GDM1 (cell line): ENCODE measurements at regions not wholly inside any gene's neighbourhood (a gene's known extent, or its start where the extent isn't known, plus 50 kb on each side); places are given as distances from the start of the nearest gene placed in this dataset.
"Not testable (repeated sequence)": the region's sequence is repeated elsewhere in the genome, so short reads cannot be mapped to it uniquely, and the experiment has no call there.

Source experiments
- DNase-seq: peaks from one replicate; lab custom pipeline; 2025; lab: John Stamatoyannopoulos, UW

DNA sequence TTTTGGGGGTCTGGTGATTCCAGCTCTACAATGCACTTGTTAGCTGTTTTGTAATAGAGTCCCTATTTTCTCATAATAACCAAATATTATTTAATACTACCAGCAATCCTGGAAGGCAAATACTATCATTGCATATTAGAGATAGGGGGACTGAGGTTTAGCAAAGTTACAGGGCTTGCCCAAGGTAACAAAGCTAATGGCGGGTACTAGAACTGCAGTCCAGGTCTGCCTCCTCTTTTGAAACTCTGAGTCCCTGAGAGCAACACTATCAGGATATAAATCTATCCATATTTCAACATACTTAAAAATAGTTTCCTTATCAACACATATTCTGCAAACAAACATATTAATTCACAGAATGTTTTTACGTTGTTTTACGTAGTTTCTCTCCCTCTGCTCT lies 235.5 kb upstream of the ACVR2A start:
- no peak for DNase-seq

DNA sequence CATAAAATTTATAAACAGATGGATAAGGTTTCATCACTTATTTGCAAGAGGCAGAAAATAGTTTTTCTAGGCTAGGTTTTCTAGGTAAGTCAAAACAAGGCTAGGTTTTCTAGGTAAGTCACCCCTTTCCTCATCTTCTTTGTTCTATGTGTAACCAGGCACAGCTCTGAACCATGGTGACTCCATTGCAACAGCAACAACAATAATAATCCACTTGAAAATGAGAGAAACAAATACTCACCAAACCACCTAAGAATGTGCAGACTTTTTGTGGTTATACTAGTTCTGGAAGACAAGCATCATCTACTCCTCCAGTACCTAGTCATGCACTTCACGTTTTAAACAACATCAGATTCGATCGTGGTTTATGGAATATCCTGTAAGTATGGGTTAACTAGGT lies 237.4 kb upstream of the ACVR2A start:
- no peak for DNase-seq

DNA sequence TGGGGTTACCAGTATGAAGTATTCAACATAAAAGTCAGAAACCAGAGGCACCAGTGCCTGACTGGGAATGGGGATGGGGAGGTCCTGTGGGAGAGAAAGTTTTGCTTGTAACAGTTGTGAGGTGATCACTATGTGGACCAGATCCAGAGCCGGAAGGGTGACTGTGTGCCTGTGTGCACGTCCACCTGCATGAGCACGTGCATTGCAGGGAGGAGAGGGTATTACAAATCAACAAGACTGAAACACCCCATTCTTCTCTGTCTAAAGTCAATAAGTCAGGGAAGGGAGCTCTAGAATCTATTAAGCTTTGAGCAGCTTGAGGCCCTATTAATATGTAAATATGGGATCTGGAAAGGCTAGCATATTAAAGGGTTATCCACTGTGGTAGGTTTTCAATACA lies 241.0 kb upstream of the ACVR2A start:
- DNase-seq = no peak

DNA sequence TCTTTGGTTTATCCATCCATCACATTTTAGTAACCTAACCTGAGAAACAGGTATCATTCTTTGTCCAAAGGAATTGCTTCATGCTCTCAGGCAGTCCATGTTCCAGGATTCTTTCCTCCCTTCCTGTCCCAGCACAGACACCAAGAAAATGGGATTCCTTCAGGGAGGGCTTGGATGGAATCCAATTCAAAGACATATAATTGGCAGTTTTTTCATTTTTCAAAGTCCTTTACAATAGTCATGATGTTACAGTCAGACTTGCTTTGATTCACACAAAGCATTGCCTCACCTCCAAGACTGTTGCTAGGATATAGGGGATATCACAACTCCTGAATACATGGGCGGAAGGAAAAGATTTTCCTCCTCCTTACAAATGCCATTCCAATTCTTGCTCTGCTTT lies 241.4 kb upstream of the ACVR2A start:
- no peak for DNase-seq

DNA sequence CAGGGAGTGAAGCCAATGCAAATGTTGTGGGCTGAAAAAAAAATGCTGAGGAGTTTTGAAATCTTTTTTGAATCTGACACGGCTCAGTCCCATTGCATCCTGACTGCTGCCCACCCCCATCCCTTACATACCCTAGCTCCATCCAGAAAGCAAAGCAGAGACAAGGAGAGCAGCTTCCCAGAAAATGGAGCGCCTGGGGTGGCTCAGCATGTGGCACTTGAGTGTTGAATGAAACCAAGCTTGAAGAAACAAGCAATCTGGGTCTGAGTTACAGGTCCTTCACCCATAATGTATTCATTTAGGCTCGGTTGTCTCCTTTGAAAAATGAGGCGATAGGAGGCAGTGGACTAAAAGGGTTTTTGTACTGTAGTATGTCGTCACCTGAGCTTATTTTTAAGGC lies 244.2 kb upstream of the ACVR2A start:
- DNase-seq = no peak

DNA sequence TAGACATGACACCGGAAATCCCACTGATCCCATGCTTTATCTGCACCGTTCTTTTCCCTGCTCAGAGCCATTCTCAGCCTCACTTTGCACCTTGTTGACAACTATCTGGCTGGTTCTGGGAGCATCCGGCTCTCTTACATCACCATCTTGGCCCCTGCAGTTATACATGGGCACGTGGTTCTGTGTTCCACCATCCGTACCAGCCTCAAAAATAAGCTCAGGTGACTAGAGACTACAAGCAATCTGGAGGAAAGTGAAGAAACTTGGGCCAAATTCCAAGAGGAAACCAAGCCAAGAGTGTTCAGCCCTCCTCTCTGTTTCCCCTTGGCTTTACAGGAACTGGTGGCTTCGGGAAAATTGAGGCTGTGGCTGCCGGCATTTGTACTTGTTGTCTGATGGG lies 244.6 kb upstream of the ACVR2A start:
- no peak for DNase-seq

DNA sequence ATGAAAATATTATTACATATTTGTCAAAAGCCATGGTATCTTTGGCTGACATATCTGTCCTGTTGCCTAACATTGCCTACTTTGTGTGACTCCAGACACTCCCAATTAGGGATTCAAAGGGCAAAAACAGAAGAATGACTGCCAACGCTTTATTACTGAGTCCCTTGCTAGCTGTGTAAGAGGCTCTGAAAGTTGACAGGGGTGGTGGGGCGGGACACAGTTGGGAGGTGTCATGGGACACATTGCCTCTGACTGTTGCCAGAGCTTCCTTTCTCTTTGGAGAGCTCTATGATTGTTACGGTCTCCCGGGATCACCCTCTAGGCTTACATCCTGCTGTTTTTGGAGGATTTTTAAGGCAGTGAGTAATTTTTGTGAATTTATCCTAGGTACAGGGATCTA lies 249.6 kb upstream of the ACVR2A start:
- no peak for DNase-seq

DNA sequence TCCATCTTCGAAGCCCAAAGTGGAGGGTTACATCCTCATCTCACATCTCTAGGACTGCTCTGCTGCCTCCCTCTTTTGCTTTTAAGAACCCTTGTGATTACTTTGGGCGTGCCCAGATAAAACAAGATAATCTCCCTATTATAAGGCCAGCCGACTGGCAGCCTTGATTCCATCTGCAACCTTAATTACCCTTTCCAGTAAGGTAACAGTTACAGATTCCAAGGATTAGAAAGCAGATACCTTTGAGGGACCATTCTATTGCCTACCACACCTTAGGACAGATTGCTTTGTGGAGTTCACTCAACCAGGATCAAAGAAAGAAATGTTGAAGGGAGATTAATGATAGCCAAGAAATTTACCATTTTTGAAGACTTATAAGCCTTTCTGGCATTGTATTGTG lies 250.8 kb upstream of the ACVR2A start:
- DNase-seq = no peak

DNA sequence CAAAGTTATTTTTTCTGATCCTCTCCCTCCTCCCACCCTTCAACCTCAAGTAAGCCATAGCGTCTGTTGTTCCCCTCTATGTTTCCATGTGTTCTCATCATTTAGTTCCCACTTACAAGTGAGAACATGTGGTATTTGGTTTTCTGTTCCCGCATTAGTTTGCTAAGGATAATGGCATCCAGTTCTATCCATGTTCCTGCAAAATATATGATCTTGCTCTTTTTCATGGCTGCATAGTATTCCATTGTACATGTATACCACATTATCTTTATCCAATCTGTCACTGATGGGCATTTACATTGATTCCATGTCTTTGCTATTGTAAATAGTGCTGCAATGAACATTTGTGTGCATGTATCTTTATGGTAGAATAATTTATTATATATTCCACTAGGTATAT lies 252.0 kb upstream of the ACVR2A start:
- DNase-seq = not testable (repeated sequence)

DNA sequence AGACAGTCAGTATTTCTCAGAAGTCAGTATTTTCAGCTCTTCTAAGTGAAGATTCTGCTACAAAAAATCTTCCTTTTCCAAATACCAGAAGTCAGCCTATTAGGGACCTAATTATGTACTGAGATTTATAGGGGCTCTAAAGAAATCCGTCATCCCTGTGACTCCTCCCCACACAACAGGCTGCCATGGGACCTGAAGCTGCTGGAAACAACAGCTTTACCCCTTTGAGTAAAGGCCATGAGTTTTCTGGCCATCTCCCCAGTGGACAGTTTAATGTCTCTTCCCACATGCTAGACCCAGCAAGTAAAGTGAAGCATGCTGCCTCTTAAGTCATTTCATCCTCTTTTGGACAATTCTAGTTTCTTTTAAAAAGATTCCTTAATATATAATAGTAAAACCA lies 255.7 kb upstream of the ACVR2A start:
- DNase-seq = no peak

DNA sequence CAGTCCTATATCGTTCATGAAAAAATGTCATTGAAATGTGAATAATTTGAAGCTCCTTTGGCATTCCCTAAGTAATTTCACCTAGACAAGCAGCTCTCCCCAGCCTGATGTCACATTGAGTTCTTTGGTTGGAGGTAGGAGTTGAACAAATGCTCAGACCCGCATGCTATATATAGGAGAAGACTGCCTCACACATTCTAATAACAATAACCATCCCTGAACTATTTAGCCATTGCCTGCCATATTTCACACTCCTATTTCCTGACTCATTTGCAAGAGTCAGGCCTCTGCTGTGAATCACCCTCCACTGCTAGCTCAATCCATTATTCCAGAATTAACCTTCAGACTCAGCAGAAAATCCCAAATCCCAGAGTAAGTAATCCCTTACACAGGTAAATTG lies 256.6 kb upstream of the ACVR2A start:
- DNase-seq = no peak

DNA sequence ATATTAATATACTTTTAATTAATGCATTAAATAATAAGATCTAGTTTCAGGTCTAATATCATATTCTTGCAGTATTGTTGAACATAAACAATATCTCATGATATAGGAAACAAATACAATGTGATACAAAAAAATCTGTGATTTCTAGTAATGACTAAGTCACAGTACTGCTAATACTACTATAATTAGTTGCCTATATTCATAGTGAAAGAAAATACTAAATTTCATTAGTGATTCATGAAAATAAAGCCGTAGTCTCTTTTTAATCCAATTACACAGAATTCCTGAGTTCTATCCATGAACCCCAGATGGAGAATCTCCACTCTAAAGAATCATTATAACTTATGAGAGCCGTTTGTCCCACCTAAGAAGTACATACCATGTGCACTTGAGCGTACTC lies 266.3 kb upstream of the ACVR2A start:
- no peak for DNase-seq

DNA sequence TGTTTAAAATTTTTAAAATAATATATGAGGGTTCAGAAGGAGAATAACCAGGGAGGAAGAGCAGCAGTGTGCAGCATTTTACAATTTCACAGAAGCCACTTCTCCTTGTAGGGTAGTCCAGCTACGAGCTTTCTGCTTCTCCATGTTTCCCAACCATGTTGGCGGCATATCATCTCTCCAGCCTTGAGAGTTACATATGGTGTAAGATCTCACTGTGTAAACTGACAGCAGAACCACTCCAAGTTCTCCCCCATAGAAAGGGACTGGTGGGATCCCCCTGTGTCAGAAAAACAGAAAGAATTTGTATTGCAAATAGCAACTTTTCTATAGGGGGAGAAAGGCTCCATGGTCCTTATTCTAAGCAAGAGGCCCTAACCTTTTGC lies 266.8 kb upstream of the ACVR2A start:
- no peak for DNase-seq

DNA sequence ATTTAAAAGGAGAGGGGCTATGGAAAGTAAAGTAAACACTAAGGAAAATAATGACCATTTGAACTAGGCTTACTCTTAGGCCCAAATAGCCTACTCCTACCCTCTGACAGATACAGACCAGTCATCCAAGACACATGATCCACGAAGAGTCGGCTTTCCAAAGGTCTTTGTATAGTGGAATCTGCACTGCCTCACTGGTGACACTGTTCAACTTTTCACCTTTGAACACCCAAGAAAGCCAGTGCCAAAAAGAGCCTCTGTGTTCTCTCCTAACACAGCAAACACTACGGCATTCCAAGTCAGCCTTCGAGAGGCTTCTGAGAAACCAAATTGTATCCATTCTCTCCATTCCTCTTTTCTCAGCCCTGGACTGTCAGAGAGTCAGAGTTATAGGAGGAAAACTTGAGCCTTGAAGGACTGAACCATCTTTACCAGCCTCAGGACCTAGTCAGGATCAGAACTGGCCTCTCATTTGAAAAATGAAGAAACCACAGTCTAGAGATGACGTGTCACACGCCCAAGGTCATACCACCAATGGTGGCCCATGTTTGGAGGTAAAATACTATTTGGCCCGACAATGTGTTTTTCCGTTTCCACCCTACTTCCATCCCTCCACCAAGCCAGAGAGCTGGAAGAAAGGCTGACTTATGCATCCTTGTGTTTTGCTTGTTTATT lies 267.4 kb upstream of the ACVR2A start:
- DNase-seq = no peak

DNA sequence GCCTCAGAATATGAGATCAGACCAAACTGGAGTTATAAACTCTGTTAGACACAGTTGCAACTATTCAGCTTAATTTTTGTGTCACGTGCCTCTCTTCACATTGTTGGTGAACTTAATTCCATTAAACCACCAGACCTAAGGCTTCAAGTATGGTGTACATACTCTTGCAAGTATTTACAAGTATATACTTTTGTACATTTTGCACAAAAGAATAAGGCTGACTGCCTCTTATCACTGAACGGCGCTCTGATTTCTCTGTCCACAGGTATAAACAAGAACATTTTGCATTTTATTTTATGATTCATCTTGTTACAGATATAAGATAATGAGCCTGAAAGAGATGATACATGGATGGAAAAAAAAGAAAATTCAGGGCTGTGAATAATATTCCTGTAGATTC lies 269.7 kb upstream of the ACVR2A start:
- DNase-seq = no peak

DNA sequence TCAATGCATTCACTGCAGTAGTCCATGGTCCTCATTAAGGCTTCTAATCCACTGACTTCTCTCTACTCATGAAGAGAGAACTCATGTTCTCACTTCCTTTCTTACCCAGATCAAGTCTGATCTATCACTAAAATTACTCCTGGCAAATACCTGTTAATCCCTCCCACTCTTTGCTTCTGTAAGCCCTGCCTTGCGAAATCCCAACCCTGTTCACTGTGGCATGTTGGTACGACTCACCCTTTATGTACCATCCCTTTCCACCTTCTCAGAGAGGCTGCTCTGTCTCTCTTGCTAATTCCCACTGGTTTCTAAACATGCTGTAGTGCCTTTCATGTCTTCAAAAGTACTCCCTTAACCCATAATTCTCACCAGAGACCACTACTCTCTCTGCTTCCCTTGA lies 272.2 kb upstream of the ACVR2A start:
- no peak for DNase-seq

DNA sequence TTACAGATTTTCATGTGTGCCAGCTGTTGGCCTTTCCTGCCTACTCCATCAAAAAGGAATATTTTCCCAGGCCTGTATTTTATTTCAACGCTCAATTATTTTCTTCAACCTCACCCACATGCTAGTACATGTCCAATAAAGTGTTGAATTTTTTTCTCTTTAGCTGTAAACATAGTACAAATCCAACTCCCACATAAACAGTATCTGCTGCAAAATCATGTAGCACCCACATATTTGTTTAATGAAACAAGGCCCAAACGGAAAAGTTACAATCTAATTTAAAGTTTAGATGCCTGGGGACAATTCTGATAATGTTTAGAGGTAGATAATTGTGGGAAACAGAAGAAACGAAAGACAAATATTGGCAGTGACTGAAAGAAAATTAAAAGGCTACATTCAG lies 275.4 kb upstream of the ACVR2A start:
- DNase-seq = no peak

DNA sequence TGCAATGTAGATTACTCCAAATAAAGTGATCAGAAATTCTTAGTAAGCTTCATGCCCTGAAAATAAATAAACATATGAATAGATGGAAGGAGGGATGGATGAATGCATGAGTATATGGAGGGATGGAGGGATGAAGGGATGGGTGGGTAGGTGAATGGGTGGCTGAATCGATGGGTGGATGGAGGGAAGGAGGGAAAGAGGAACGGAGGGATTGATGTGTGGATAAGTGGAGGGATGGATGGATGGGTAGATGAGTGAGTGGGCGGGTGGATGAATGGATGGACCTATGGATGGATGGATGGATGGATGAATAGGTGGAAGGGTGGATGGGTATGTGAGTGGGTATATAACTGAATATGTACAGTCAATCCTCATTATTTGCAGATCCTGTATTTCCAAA lies 276.7 kb upstream of the ACVR2A start:
- no peak for DNase-seq

DNA sequence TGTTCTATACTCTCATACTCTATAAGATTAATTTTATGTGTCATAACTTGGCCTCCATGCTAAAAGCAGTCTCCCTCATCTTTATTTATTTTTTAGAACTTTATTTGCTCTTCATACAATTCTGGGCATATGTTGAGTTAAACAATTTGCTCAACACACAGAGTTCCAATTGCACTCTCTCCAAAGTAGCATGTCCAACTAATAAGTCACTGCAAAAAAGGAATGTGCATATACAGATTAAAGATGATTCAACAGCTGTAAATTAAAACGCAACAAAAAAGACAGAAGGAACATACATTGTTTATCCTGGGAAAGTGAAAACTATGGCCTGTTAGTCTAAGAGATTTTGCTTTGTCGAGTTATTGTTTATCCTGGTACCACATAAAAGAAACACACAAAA lies 277.7 kb upstream of the ACVR2A start:
- DNase-seq = no peak

DNA sequence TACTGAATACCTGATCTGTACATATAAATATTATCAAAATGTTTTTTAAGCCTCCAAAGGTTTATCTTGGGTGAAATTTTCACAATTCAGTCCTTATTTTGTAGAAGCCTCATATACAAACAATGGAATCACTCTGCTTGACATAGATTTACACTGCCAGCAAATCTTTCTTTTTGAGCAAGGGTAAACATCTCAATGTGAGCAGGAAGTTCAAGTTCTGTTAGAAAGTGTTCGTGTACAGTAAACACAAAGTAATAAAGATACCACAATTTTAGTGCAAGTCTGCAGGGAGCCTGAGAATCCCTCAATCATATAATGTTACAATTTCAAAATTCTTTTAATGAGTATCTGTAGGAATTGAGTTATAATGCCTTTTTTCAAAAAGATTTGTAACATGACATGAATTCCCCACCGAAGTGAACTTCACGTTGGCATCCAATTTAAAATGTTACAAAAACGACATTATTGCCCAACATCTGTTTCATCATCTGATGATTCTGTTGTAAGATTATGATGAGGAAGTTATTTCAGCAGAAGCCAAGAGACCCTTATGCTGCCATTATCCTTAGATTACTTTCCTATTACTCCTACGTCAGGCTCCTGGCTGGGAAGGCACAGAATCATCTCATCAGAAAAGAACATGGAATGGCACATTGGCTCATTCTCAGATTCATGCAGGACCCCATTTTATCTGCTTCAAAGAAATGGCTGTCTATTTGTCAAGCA lies 283.9 kb upstream of the ACVR2A start:
- DNase-seq = no peak

DNA sequence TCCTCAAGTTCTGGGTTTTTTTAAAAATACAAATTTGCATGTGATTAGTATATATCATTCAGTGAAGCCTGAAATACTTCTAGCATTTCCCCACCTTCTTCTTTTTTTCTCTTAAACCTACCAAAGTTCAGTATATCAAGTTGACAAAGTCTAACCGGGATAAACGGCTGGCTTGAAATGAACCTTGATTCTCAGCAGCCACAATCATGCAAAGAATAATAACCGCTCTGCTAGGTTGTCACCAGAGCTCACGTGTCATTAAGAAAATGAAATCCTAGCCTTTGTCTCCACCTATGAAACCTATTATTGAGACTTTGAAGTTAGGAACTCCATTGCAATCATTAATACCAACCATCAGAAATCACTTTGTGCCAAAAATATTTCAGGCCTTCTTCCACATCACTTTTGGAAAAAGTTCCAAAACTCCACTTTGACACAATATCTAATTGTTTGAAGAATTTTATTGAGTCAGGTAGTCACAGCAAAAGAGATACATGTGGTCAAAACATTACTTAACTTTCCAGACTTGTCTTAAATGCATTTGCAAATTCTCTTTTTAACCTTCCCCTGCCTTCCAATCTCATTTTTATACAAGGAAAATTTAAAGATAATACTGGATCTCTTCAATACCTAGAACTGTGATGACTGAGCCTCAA lies 285.6 kb upstream of the ACVR2A start:
- no peak for DNase-seq

DNA sequence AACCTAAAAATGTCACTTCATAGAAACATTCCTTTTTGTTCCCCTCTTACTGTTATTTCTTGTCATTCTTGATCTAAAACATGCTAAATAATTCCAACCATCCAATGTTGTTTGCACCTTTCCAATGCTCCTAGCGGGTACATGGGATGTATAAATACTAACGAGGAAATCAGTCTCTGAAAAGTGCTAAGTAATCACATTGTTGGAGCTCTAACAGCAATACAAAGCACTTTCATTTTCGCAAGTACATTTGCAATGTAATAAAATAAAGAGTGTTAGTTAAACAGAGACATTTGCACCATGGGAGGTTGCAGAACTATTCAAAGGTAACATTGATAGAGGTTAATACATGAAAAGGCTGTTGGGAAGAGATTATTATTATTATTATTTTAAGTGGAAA lies 286.2 kb upstream of the ACVR2A start:
- DNase-seq = no peak

DNA sequence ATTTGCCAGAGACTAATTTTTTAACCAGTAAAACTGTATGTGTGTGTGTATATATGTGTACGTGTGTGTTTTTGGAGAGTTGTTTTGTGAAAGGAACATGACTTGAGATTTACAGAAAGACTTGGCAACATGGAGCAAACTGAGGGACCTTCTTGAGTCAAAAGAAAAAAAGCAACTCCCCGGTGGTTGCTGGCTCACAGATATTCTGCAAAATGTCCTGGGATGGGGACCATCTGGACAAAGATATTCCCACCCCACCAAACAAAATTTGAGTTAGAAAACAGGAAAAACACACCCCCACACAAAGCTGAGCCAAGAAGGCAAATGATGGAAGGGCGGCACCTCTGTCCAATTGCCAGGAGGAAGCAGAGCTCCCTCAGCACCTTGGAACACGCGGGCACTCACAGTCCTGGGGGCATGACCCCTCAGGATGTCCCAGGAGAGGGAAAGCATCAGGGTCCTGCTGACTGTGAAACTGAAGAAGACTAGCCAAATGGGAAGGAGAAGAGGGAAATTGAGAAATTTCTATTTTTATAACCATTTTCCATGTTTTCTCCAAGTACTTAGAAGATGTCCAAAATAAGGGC lies 290.2 kb upstream of the ACVR2A start:
- no peak for DNase-seq
